ENCODE measurements at regions not wholly inside any gene's neighbourhood (a gene's known extent, or its start where the extent isn't known, plus 50 kb on each side); places are given as distances from the start of the nearest gene placed in this dataset.
"Not testable (repeated sequence)": the region's sequence is repeated elsewhere in the genome, so short reads cannot be mapped to it uniquely, and the experiment has no call there.

- H3K9me3 ChIP-seq (ENCODE audit: low read depth, low read length): no peaks in the 10 kb centered on the region
- no peak for DNase-seq (ENCODE audit: low read depth, low spot score)
- no peak overlapping the region for H3K9ac ChIP-seq (ENCODE audit: insufficient read length)
- no peaks in the 10 kb centered on the region for H3K36me3 ChIP-seq (ENCODE audit: insufficient read depth, low read length)
- H3K27ac ChIP-seq: no peak overlapping the region
- H3K4me3 ChIP-seq: no peak overlapping the region
- TF ChIP-seq FOXP2 (optimal IDR thresholded peaks at IDR 0.05; ENCODE audit: control extremely low read depth, extremely low read length, insufficient read depth) (no peak), EZH2 (IDR thresholded peaks at IDR 0.05) (no peak), POLR2AphosphoS5 (IDR thresholded peaks at IDR 0.05; ENCODE audit: borderline replicate concordance, low read depth, low read length) (no peak)
Measured at GRCh38 chrX:138874271-138874935, 162.9 kb upstream of the FGF13 start.

DNA sequence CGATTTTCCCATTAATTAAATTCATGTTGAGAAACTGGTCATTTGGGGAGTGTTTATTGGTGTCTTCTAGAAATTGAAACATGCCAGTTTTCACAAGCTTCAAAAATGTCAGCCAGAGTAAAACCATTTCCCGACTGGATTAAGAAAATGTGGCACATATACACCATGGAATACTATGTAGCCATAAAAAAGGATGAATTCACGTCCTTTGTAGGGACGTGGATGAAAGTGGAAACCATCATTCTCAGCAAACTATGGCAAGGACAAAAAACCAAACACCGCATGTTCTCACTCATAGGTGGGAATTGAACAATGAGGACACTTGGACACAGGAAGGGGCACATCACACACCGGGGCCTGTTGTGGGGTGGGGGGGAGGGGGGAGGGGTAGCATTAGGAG is 162.1 kb upstream of the FGF13 start:
- not testable (repeated sequence) for H3K9ac ChIP-seq (ENCODE audit: insufficient read length); DNase-seq (ENCODE audit: low read depth, low spot score); H3K4me3 ChIP-seq; H3K36me3 ChIP-seq (ENCODE audit: insufficient read depth, low read length); H3K9me3 ChIP-seq (ENCODE audit: low read depth, low read length); H3K27ac ChIP-seq

DNA sequence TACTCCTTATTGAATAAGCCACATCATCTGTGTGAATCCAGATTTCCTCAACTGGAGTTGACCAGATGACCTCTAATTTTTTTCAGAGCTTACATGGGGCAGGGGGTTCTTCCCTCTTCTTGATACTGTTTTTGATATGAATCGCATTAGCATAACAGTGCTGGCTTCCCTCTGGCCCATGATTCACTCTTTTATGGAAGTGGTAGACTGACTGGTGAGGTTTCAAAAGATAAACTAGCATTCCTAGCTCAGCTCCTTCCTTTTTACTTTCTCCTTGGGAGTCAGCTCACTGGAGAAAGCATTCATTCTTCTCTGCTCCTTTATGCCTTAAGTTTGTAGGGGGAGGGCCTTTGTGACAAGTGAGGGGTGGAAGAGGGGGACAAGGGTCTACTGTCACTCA is 161.0 kb upstream of the FGF13 start:
- Histone ChIP-seq H3K27ac (no peak overlapping the region), H3K4me3 (no peak overlapping the region), H3K9ac (ENCODE audit: insufficient read length) (no peak overlapping the region), H3K9me3 (ENCODE audit: low read depth, low read length) (no peaks in the 10 kb centered on the region), H3K36me3 (ENCODE audit: insufficient read depth, low read length) (no peaks in the 10 kb centered on the region)
- DNase-seq (ENCODE audit: low read depth, low spot score): no peak
- TF ChIP-seq FOXP2 (optimal IDR thresholded peaks at IDR 0.05; ENCODE audit: control extremely low read depth, extremely low read length, insufficient read depth): no peak
- no peak for TF ChIP-seq POLR2AphosphoS5 (IDR thresholded peaks at IDR 0.05; ENCODE audit: borderline replicate concordance, low read depth, low read length)
- no peak for TF ChIP-seq EZH2 (IDR thresholded peaks at IDR 0.05)

DNA sequence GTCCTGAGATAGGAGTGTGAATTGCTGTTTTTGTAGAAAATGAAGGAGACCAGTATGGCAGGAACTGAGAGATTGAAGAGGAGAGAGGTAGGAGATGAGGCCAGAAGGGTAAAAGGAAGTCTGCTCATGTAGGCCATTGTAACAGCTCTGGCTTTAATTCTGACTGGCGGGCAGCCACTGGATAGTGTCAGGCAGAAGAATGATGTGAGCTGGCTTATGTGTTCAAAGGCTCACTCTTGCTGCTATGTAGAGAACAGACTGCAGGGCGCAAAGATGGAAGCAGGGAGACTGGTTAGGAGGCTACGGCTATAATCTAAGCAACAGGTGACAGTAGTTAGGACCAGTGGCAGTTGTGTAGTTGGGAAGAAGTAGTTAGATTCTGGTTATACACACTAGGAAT is 160.2 kb upstream of the FGF13 start:
- no peaks in the 10 kb centered on the region for H3K36me3 ChIP-seq (ENCODE audit: insufficient read depth, low read length)
- DNase-seq (ENCODE audit: low read depth, low spot score): no peak
- no peak for TF ChIP-seq EZH2 (IDR thresholded peaks at IDR 0.05)
- TF ChIP-seq POLR2AphosphoS5 (IDR thresholded peaks at IDR 0.05; ENCODE audit: borderline replicate concordance, low read depth, low read length): no peak
- no peak for TF ChIP-seq FOXP2 (optimal IDR thresholded peaks at IDR 0.05; ENCODE audit: control extremely low read depth, extremely low read length, insufficient read depth)

GRCh38 chrX:138866643-138867042 is 155.1 kb upstream of the FGF13 start:
- H3K9ac ChIP-seq (ENCODE audit: insufficient read length): no peak overlapping the region
- DNase-seq (ENCODE audit: low read depth, low spot score): no peak
- no peaks in the 10 kb centered on the region for H3K9me3 ChIP-seq (ENCODE audit: low read depth, low read length)
- H3K27ac ChIP-seq: no peak overlapping the region
- TF ChIP-seq EZH2 (IDR thresholded peaks at IDR 0.05) (no peak), POLR2AphosphoS5 (IDR thresholded peaks at IDR 0.05; ENCODE audit: borderline replicate concordance, low read depth, low read length) (no peak), FOXP2 (optimal IDR thresholded peaks at IDR 0.05; ENCODE audit: control extremely low read depth, extremely low read length, insufficient read depth) (no peak)
- no peak overlapping the region for H3K4me3 ChIP-seq
- H3K36me3 ChIP-seq (ENCODE audit: insufficient read depth, low read length): no peaks in the 10 kb centered on the region

More for the DNA sequence above, 160.2 kb upstream of the FGF13 start:
- H3K9me3 ChIP-seq (ENCODE audit: low read depth, low read length): no peaks in the 10 kb centered on the region
- H3K27ac ChIP-seq: no peak overlapping the region
- H3K9ac ChIP-seq (ENCODE audit: insufficient read length): no peak overlapping the region
- no peak overlapping the region for H3K4me3 ChIP-seq

- Histone ChIP-seq H3K27ac (no peak overlapping the region), H3K4me3 (no peak overlapping the region), H3K9ac (ENCODE audit: insufficient read length) (no peak overlapping the region), H3K9me3 (ENCODE audit: low read depth, low read length) (no peaks in the 10 kb centered on the region), H3K36me3 (ENCODE audit: insufficient read depth, low read length) (no peaks in the 10 kb centered on the region)
- TF ChIP-seq EZH2 (IDR thresholded peaks at IDR 0.05): no peak
- no peak for TF ChIP-seq POLR2AphosphoS5 (IDR thresholded peaks at IDR 0.05; ENCODE audit: borderline replicate concordance, low read depth, low read length)
- no peak for TF ChIP-seq FOXP2 (optimal IDR thresholded peaks at IDR 0.05; ENCODE audit: control extremely low read depth, extremely low read length, insufficient read depth)
- no peak for DNase-seq (ENCODE audit: low read depth, low spot score)
Measured at GRCh38 chrX:138865093-138865649, 153.7 kb upstream of the FGF13 start.

DNA sequence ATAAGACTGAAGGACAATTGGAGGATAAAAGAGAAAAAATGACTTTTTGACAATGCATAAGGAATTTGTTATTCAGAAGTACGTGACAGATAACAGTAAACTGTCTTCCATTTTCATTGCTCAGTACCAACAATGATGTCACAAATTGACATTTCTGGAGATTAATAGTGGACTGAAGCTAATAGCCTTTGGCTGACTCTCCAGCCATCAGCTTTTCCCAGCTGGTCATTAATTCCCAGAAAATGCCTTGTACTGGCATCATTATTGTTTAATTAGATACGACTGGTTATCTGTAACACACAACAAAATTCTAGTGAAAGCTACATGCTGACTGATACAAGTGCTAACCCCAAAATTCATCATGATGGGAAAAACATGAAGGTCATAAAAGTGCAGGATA is 147.9 kb upstream of the FGF13 start:
- H3K27ac ChIP-seq: no peak overlapping the region
- H3K4me3 ChIP-seq: no peak overlapping the region
- no peak for DNase-seq (ENCODE audit: low read depth, low spot score)
- no peaks in the 10 kb centered on the region for H3K9me3 ChIP-seq (ENCODE audit: low read depth, low read length)
- no peaks in the 10 kb centered on the region for H3K36me3 ChIP-seq (ENCODE audit: insufficient read depth, low read length)
- TF ChIP-seq EZH2 (IDR thresholded peaks at IDR 0.05) (no peak), POLR2AphosphoS5 (IDR thresholded peaks at IDR 0.05; ENCODE audit: borderline replicate concordance, low read depth, low read length) (no peak), FOXP2 (optimal IDR thresholded peaks at IDR 0.05; ENCODE audit: control extremely low read depth, extremely low read length, insufficient read depth) (no peak)
- H3K9ac ChIP-seq (ENCODE audit: insufficient read length): no peak overlapping the region

- no peak overlapping the region for H3K27ac ChIP-seq
- no peak for TF ChIP-seq FOXP2 (optimal IDR thresholded peaks at IDR 0.05; ENCODE audit: control extremely low read depth, extremely low read length, insufficient read depth)
- no peak for TF ChIP-seq POLR2AphosphoS5 (IDR thresholded peaks at IDR 0.05; ENCODE audit: borderline replicate concordance, low read depth, low read length)
- TF ChIP-seq EZH2 (IDR thresholded peaks at IDR 0.05): no peak
- DNase-seq (ENCODE audit: low read depth, low spot score): no peak
Measured at GRCh38 chrX:138858951-138859350, 147.4 kb upstream of the FGF13 start.

GRCh38 chrX:138858438-138858837 is 146.9 kb upstream of the FGF13 start:
- H3K4me3 ChIP-seq: no peak overlapping the region
- no peak for DNase-seq (ENCODE audit: low read depth, low spot score)
- H3K9me3 ChIP-seq (ENCODE audit: low read depth, low read length): no peaks in the 10 kb centered on the region
- no peak overlapping the region for H3K27ac ChIP-seq
- TF ChIP-seq POLR2AphosphoS5 (IDR thresholded peaks at IDR 0.05; ENCODE audit: borderline replicate concordance, low read depth, low read length) (no peak), EZH2 (IDR thresholded peaks at IDR 0.05) (no peak), FOXP2 (optimal IDR thresholded peaks at IDR 0.05; ENCODE audit: control extremely low read depth, extremely low read length, insufficient read depth) (no peak)
- no peak overlapping the region for H3K9ac ChIP-seq (ENCODE audit: insufficient read length)
- H3K36me3 ChIP-seq (ENCODE audit: insufficient read depth, low read length): no peaks in the 10 kb centered on the region

More at GRCh38 chrX:138858951-138859350, 147.4 kb upstream of the FGF13 start:
- H3K9me3 ChIP-seq (ENCODE audit: low read depth, low read length): no peaks in the 10 kb centered on the region
- H3K36me3 ChIP-seq (ENCODE audit: insufficient read depth, low read length): no peaks in the 10 kb centered on the region
- H3K4me3 ChIP-seq: no peak overlapping the region
- H3K9ac ChIP-seq (ENCODE audit: insufficient read length): no peak overlapping the region

All from SK-N-MC (cell line).